ENCODE measurements at regions not wholly inside any gene's neighbourhood (a gene's known extent, or its start where the extent isn't known, plus 50 kb on each side); places are given as distances from the start of the nearest gene placed in this dataset.
A peak's percentile ranks its signal among the peaks of the same experiment; 100 is the strongest.
"Not testable (repeated sequence)": the region's sequence is repeated elsewhere in the genome, so short reads cannot be mapped to it uniquely, and the experiment has no call there.

GRCh38 chr15:77944002-77944867 lies 133.3 kb downstream of the TBC1D2B start:
- no peak overlapping the region for H2BK5ac ChIP-seq (ENCODE audit: low read depth, low read length, poor library complexity, severe bottlenecking)
- peak overlapping the region; percentile 54 to 74 for H3K4me3 ChIP-seq (ENCODE audit: insufficient read depth in 1 of 2, low read depth in 1 of 2, low read length in 2 of 2)
- peak overlapping the region; percentile 90 for H2AFZ ChIP-seq (ENCODE audit: low read depth, low read length)
- peak overlapping the region; percentile 77 for H2AK5ac ChIP-seq (ENCODE audit: low read length, severe bottlenecking)
- H3K27me3 ChIP-seq (ENCODE audit: control insufficient read depth in 1 of 2, insufficient read depth in 1 of 2, low read length in 2 of 2): no peaks in the 10 kb centered on the region
- peaks cover 8% of the 10 kb centered on the region for H3K4me1 ChIP-seq (ENCODE audit: control insufficient read depth, insufficient read depth, low read depth, low read length)
- peak overlapping the region in 1 of 2 experiments; percentile 90 for H2BK12ac ChIP-seq (ENCODE audit: low read length in 2 of 2)
- H2BK120ac ChIP-seq (ENCODE audit: low read depth, low read length): no peak overlapping the region
- H3K36me3 ChIP-seq (ENCODE audit: control insufficient read depth in 1 of 2, insufficient read depth in 2 of 2, low read depth in 1 of 2, low read length in 2 of 2): no peaks in the 10 kb centered on the region
- H3K9me3 ChIP-seq (ENCODE audit: control insufficient read depth, low read length): no peaks in the 10 kb centered on the region
- peak overlapping the region in 1 of 2 experiments; percentile 46 for H3K14ac ChIP-seq (ENCODE audit: low read length in 2 of 2)
- peak overlapping the region; percentile 80 for H2BK15ac ChIP-seq (ENCODE audit: low read depth, poor library complexity, severe bottlenecking)
- DNase-seq: peak; percentile 90
- peak overlapping the region in 1 of 2 experiments; percentile 72 for H3K23ac ChIP-seq (ENCODE audit: low read length in 2 of 2)
- peak overlapping the region; percentile 55 for H3K4me2 ChIP-seq (ENCODE audit: low read length, poor library complexity, severe bottlenecking)
- peak overlapping the region; percentile 16 to 89 for H3K4ac ChIP-seq (ENCODE audit: low read depth in 1 of 2, low read length in 2 of 2)
- H3K9ac ChIP-seq (ENCODE audit: low read length): peak overlapping the region; percentile 76
- peak overlapping the region; percentile 59 for H3K27ac ChIP-seq (ENCODE audit: low read length, poor library complexity, severe bottlenecking)
- no peaks in the 10 kb centered on the region for H3K79me1 ChIP-seq (replicated peaks; ENCODE audit: low read length, poor library complexity, severe bottlenecking)
- H3K18ac ChIP-seq (ENCODE audit: low read depth in 1 of 2, low read length in 2 of 2): peak overlapping the region; percentile 7 to 82
- H4K91ac ChIP-seq (ENCODE audit: low read length): peak overlapping the region; percentile 97
- peak overlapping the region; percentile 96 for H4K8ac ChIP-seq (ENCODE audit: low read length)
- WGBS: 15% methylated on average over 35 of the region's 45 CpGs

- no peak overlapping the region for H3K23ac ChIP-seq (ENCODE audit: low read length in 2 of 2)
- no peaks in the 10 kb centered on the region for H3K9me3 ChIP-seq (ENCODE audit: control insufficient read depth, low read length)
- H3K14ac ChIP-seq (ENCODE audit: low read length in 2 of 2): no peak overlapping the region
- no peak overlapping the region for H4K8ac ChIP-seq (ENCODE audit: low read length)
- H3K36me3 ChIP-seq (ENCODE audit: control insufficient read depth in 1 of 2, insufficient read depth in 2 of 2, low read depth in 1 of 2, low read length in 2 of 2): no peaks in the 10 kb centered on the region
- H3K27me3 ChIP-seq (ENCODE audit: control insufficient read depth in 1 of 2, insufficient read depth in 1 of 2, low read length in 2 of 2): no peaks in the 10 kb centered on the region
- no peak overlapping the region for H3K9ac ChIP-seq (ENCODE audit: low read length)
- WGBS: 98% methylated on average over 6 of the region's 6 CpGs
- H2BK5ac ChIP-seq (ENCODE audit: low read depth, low read length, poor library complexity, severe bottlenecking): no peak overlapping the region
- H3K4ac ChIP-seq (ENCODE audit: low read depth in 1 of 2, low read length in 2 of 2): peak overlapping the region in 1 of 2 experiments; percentile 21
- H2BK15ac ChIP-seq (ENCODE audit: low read depth, poor library complexity, severe bottlenecking): no peak overlapping the region
- no peak overlapping the region for H2BK120ac ChIP-seq (ENCODE audit: low read depth, low read length)
- H3K27ac ChIP-seq (ENCODE audit: low read length, poor library complexity, severe bottlenecking): no peak overlapping the region
- H2BK12ac ChIP-seq (ENCODE audit: low read length in 2 of 2): no peak overlapping the region
- no peak overlapping the region for H3K4me3 ChIP-seq (ENCODE audit: insufficient read depth in 1 of 2, low read depth in 1 of 2, low read length in 2 of 2)
- no peak overlapping the region for H2AFZ ChIP-seq (ENCODE audit: low read depth, low read length)
- no peak for DNase-seq
- no peaks in the 10 kb centered on the region for H3K79me1 ChIP-seq (replicated peaks; ENCODE audit: low read length, poor library complexity, severe bottlenecking)
- peaks cover 12% of the 10 kb centered on the region for H3K4me1 ChIP-seq (ENCODE audit: control insufficient read depth, insufficient read depth, low read depth, low read length)
- peak overlapping the region in 1 of 2 experiments; percentile 38 for H3K18ac ChIP-seq (ENCODE audit: low read depth in 1 of 2, low read length in 2 of 2)
- no peak overlapping the region for H4K91ac ChIP-seq (ENCODE audit: low read length)
- H3K4me2 ChIP-seq (ENCODE audit: low read length, poor library complexity, severe bottlenecking): no peak overlapping the region
- H2AK5ac ChIP-seq (ENCODE audit: low read length, severe bottlenecking): no peak overlapping the region
Measured at GRCh38 chr15:77942611-77943211, 134.8 kb downstream of the TBC1D2B start.

- not testable (repeated sequence) for H3K4ac ChIP-seq (ENCODE audit: low read depth in 1 of 2, low read length in 2 of 2); H3K27me3 ChIP-seq (ENCODE audit: control insufficient read depth in 1 of 2, insufficient read depth in 1 of 2, low read length in 2 of 2); H4K91ac ChIP-seq (ENCODE audit: low read length); H2AFZ ChIP-seq (ENCODE audit: low read depth, low read length); H2BK12ac ChIP-seq (ENCODE audit: low read length in 2 of 2); H3K79me1 ChIP-seq (replicated peaks; ENCODE audit: low read length, poor library complexity, severe bottlenecking); H3K4me2 ChIP-seq (ENCODE audit: low read length, poor library complexity, severe bottlenecking); DNase-seq; H3K14ac ChIP-seq (ENCODE audit: low read length in 2 of 2); H2BK15ac ChIP-seq (ENCODE audit: low read depth, poor library complexity, severe bottlenecking); H3K9me3 ChIP-seq (ENCODE audit: control insufficient read depth, low read length); H3K23ac ChIP-seq (ENCODE audit: low read length in 2 of 2); H2AK5ac ChIP-seq (ENCODE audit: low read length, severe bottlenecking); H3K18ac ChIP-seq (ENCODE audit: low read depth in 1 of 2, low read length in 2 of 2); H3K27ac ChIP-seq (ENCODE audit: low read length, poor library complexity, severe bottlenecking); H3K4me3 ChIP-seq (ENCODE audit: insufficient read depth in 1 of 2, low read depth in 1 of 2, low read length in 2 of 2); H2BK120ac ChIP-seq (ENCODE audit: low read depth, low read length); H3K36me3 ChIP-seq (ENCODE audit: control insufficient read depth in 1 of 2, insufficient read depth in 2 of 2, low read depth in 1 of 2, low read length in 2 of 2); H4K8ac ChIP-seq (ENCODE audit: low read length); H2BK5ac ChIP-seq (ENCODE audit: low read depth, low read length, poor library complexity, severe bottlenecking); H3K9ac ChIP-seq (ENCODE audit: low read length)
- H3K4me1 ChIP-seq (ENCODE audit: control insufficient read depth, insufficient read depth, low read depth, low read length): peaks cover 12% of the 10 kb centered on the region
- 90% methylated on average over 8 of the region's 25 CpGs for WGBS
Measured at GRCh38 chr15:77941090-77941827, 136.3 kb downstream of the TBC1D2B start.
